H1 (cell line): ENCODE measurements at regions not wholly inside any gene's neighbourhood (a gene's known extent, or its start where the extent isn't known, plus 50 kb on each side); places are given as distances from the start of the nearest gene placed in this dataset.

Experiments used
- ASH2L ChIP-seq: fragments of 200-600, 300-600 bp; sonication (generic); IDR thresholded peaks from one replicate; pipeline ENCODE4 v1.7.1; 2017; ENCODE audit warnings: low read length
- RBBP5 ChIP-seq: IDR thresholded peaks from 2 replicates; pipeline ENCODE4 v1.7.1; 2012; ENCODE audit warnings: low read depth, mild to moderate bottlenecking, inconsistent platforms, low read length, moderate library complexity, borderline replicate concordance
- SIX5 ChIP-seq: IDR thresholded peaks from 2 replicates; pipeline ENCODE4 v1.6.1; 2011; ENCODE audit warnings: mild to moderate bottlenecking, low read depth, low read length
- TEAD4 ChIP-seq: IDR thresholded peaks from 2 replicates; pipeline ENCODE4 v1.6.1; 2012; ENCODE audit warnings: low read depth, low read length, inconsistent platforms, mixed read lengths
- TF ChIP-seq, protein P1 (sequence below): IDR thresholded peaks from 2 replicates; pipeline ENCODE4 v1.6.1; 2012; ENCODE audit warnings: inconsistent platforms

DNA sequence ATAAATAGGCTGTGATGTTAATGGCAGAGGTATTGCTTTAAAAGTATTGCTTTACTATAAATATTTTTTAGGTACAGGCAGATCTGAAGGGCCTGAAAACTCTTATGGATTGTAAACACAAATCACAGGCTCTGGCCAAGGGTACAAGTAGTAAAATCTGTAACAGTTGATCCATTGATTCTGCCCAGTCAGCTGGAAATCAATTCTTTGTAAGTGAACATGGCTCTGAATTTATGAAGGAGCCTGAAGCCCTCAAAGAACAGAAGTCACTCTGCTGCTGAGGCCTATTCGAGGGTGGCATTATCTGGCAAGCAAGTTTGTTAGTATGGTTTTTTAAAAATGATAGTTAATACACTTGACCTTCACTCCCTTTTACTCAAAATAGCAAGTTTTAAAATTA lies 834.0 kb upstream of the TMPRSS15 start (continued):
- TF ChIP-seq, protein P1, sequence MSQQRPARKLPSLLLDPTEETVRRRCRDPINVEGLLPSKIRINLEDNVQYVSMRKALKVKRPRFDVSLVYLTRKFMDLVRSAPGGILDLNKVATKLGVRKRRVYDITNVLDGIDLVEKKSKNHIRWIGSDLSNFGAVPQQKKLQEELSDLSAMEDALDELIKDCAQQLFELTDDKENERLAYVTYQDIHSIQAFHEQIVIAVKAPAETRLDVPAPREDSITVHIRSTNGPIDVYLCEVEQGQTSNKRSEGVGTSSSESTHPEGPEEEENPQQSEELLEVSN = no peak
- TF ChIP-seq SIX5 (no peak), ASH2L (no peak), RBBP5 (no peak), TEAD4 (no peak)
